ENCODE measurements at regions not wholly inside any gene's neighbourhood (a gene's known extent, or its start where the extent isn't known, plus 50 kb on each side); places are given as distances from the start of the nearest gene placed in this dataset.

GRCh38 chr6:50927800-50928199 is 109.1 kb downstream of the TFAP2B start:
- DNase-seq (ENCODE audit: low read depth, low spot score) (no peak), FAIRE-seq (no peak)
- Histone ChIP-seq H3K4me1 (ENCODE audit: control insufficient read depth, extremely low read depth, insufficient read depth, low read length) (no peaks in the 10 kb centered on the region), H2AFZ (ENCODE audit: control insufficient read depth, low read length) (no peak overlapping the region), H3K27me3 (ENCODE audit: control insufficient read depth, extremely low read depth, insufficient read depth, low read length) (no peaks in the 10 kb centered on the region), H3K9ac (ENCODE audit: control insufficient read depth, extremely low read depth, insufficient read depth, low read length) (no peak overlapping the region), H4K20me1 (ENCODE audit: control insufficient read depth, extremely low read depth, insufficient read depth, low read length) (no peaks in the 10 kb centered on the region), H3K9me3 (ENCODE audit: control insufficient read depth, low read depth, low read length) (no peaks in the 10 kb centered on the region), H3K4me3 (ENCODE audit: control insufficient read depth in 2 of 3, extremely low read depth in 1 of 3, insufficient read depth in 2 of 3, low read depth in 1 of 3, low read length in 3 of 3) (no peak overlapping the region), H3K36me3 (ENCODE audit: control insufficient read depth in 2 of 2, extremely low read depth in 1 of 2, insufficient read depth in 2 of 2, low read length in 2 of 2) (no peaks in the 10 kb centered on the region), H3K9me1 (ENCODE audit: control insufficient read depth, extremely low read depth, insufficient read depth, low read length) (no peaks in the 10 kb centered on the region), H3K27ac (ENCODE audit: control insufficient read depth, insufficient read depth, low read length) (no peak overlapping the region), H3K79me2 (ENCODE audit: control insufficient read depth, insufficient read depth, low read length) (no peaks in the 10 kb centered on the region), H3K4me2 (ENCODE audit: control insufficient read depth, extremely low read depth, insufficient read depth, low read depth, low read length) (no peak overlapping the region)
- TF ChIP-seq EZH2 (IDR thresholded peaks at IDR 0.05; ENCODE audit: low read length), result no peak
- TF ChIP-seq CTCF (optimal IDR thresholded peaks at IDR 0.05 in 1 of 3, IDR thresholded peaks at IDR 0.05 in 1 of 3, conservative IDR thresholded peaks at IDR 0.05 in 1 of 3; ENCODE audit: extremely low read depth in 1 of 3, insufficient read depth in 2 of 3, low read length in 3 of 3), result no peak
- dilution Hi-C loops (cut with MboI; ENCODE audit: extremely low pct_ligation_motif_present, low sequenced_read_pairs), result no loop called here

- Histone ChIP-seq H3K27me3 (ENCODE audit: control insufficient read depth, extremely low read depth, insufficient read depth, low read length) (no peaks in the 10 kb centered on the region), H3K4me2 (ENCODE audit: control insufficient read depth, extremely low read depth, insufficient read depth, low read depth, low read length) (no peak overlapping the region), H3K4me3 (ENCODE audit: control insufficient read depth in 2 of 3, extremely low read depth in 1 of 3, insufficient read depth in 2 of 3, low read depth in 1 of 3, low read length in 3 of 3) (no peak overlapping the region), H4K20me1 (ENCODE audit: control insufficient read depth, extremely low read depth, insufficient read depth, low read length) (no peaks in the 10 kb centered on the region), H3K27ac (ENCODE audit: control insufficient read depth, insufficient read depth, low read length) (no peak overlapping the region), H3K9me3 (ENCODE audit: control insufficient read depth, low read depth, low read length) (no peaks in the 10 kb centered on the region), H3K9ac (ENCODE audit: control insufficient read depth, extremely low read depth, insufficient read depth, low read length) (no peak overlapping the region), H3K36me3 (ENCODE audit: control insufficient read depth in 2 of 2, extremely low read depth in 1 of 2, insufficient read depth in 2 of 2, low read length in 2 of 2) (no peaks in the 10 kb centered on the region), H3K79me2 (ENCODE audit: control insufficient read depth, insufficient read depth, low read length) (no peaks in the 10 kb centered on the region), H3K4me1 (ENCODE audit: control insufficient read depth, extremely low read depth, insufficient read depth, low read length) (no peaks in the 10 kb centered on the region), H3K9me1 (ENCODE audit: control insufficient read depth, extremely low read depth, insufficient read depth, low read length) (no peaks in the 10 kb centered on the region), H2AFZ (ENCODE audit: control insufficient read depth, low read length) (no peak overlapping the region)
- no peak for FAIRE-seq
- no peak for DNase-seq (ENCODE audit: low read depth, low spot score)
- dilution Hi-C loops (cut with MboI; ENCODE audit: extremely low pct_ligation_motif_present, low sequenced_read_pairs), result no loop called here
- TF ChIP-seq EZH2 (IDR thresholded peaks at IDR 0.05; ENCODE audit: low read length) (no peak), CTCF (optimal IDR thresholded peaks at IDR 0.05 in 1 of 3, IDR thresholded peaks at IDR 0.05 in 1 of 3, conservative IDR thresholded peaks at IDR 0.05 in 1 of 3; ENCODE audit: extremely low read depth in 1 of 3, insufficient read depth in 2 of 3, low read length in 3 of 3) (no peak)
Measured at GRCh38 chr6:50929323-50929722, 110.7 kb downstream of the TFAP2B start.

All from keratinocyte (primary cell).